Hematopoietic multipotent progenitor cell (in vitro differentiated cells): ENCODE measurements at regions not wholly inside any gene's neighbourhood (a gene's known extent, or its start where the extent isn't known, plus 50 kb on each side); places are given as distances from the start of the nearest gene placed in this dataset.

Source experiments
- DNase-seq, 3 donors: peaks; one replicate each; pipeline ENCODE4 v3.0.0-alpha.2; 2011 to 2015; ENCODE audit warnings: low read depth in 2 of 3, low spot score in 2 of 3

DNA sequence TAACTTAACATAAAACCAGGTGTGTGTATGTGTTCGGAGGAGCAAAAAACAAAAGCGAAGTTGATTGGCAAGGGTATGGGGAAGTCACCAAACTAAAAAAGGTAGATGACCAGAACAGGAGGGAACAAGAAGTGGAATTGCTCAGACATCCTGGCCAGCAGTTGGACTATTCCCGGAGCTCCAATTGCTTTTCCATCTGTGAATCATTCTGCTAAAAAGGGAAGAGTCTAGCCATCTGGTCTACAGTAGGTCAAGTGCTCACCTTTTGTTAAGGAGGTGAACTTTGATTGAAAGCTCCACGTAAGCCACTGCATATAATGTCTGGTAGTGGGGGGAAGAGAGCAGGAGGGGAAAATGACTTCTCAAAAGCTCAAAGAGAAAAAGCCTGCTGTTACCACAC lies 50.0 kb upstream of the BET1 start:
- no peak for DNase-seq

DNA sequence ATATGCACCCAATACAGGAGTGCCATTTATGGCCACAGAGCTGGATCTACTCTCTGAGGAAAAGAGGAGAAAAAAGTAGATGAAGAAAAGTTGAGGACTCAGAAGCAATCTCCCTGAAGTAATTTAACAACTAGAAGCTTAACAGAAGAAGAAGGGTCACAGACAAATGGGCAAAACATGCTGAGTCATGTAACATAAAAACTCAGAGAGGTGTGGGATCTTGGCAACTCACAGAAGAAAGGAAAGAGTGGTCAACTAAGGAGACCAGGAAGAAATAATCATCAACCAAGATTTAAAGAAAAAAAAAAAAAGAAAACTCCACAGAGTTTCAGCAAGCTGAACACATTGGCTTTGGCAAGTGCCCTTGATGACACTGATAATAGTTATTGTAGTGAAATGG lies 51.8 kb upstream of the BET1 start:
- DNase-seq, result no peak

DNA sequence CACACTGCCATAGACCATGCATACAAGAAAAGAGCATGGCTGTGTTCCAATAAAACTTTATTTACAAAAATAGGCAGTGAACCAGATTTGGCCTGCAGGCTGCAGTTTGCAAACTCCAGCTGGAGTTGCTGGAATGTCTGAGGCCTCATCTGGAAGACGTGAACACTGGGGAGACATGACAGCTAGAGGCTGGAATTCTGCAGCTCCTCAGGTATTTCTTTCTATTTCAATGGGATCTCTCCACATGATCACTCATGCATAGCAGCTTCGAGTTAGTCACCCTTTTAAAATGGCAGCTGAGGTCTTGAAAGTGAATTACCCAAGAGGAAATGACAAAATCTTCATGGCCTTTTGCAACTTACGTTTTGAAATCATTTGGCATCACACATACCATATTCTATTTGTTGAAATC lies 52.6 kb upstream of the BET1 start:
- DNase-seq, result no peak

DNA sequence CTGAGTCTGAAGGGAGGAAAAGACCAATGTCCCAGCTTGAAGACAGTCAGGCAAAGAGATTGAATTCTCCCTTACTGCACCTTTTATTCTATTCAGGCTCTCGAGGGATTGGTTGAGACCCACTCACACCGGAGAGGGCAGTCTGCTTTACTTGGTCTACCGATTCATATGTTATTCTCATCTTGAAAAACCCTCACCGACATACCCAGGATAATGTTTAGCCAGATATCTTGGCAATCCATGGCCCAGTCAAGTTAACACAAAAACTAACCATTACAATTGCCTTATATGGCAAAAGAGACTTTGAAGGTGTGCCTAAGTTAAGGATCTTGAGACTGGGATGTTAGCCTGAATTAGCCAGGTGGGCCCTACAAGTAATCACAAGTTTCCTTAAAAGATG lies 53.8 kb upstream of the BET1 start:
- DNase-seq, result no peak

DNA sequence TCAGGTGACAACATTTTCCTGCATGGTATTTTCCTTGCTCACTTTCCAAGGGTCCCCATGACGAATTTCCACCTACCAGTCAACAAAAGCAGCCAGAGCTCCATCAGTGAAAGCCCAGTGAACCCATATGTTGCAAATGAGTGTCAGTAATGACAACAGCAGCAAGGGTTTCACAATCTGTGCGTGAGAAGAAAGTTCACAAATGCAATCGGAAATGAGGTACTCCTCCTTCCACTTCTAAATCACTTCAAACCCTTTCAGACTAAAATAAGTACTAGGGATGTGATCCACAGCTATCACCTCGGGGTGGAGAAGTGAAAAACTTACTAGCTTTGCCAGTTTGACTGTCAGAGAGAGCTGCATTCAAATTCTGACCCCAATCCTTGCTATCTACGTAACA lies 55.6 kb upstream of the BET1 start:
- DNase-seq, result no peak

DNA sequence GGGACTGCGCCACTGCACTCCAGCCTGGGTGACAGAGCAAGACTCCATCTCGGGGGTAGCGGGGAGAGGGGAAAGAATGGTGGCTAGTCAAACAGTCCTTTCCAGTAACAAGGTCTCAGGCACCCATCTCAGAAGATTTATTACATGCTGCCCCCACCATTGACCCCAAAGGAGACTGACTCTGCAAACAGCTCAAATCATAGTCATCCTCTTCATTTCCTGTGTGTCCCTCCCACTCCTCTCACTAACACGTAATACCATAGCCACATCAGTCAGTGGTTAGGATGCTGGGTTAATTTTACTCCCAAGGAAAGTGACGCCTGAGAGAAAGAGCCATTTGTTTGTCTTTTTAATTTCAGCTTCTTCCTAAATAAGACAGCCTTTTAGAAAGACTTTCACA lies 56.6 kb upstream of the BET1 start:
- no peak for DNase-seq

DNA sequence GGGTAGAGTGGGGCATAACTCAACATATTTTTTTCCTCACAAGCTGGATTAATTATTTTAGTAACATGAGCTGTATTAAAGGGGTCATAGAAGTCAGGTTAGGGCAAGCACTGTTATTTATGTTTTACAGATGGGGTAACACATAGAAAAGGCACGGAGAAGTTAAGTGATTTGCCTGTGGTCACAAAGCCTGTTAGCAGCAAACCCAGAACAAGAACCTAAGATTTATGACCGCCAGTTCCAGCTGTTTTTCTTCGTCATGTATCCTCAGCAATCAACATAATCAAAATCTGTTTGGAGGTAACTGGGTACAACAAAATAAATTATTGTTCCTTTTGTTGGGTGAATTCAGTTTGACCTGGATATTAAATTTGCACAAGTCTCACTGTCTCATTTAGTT lies 57.2 kb upstream of the BET1 start:
- DNase-seq, result no peak

DNA sequence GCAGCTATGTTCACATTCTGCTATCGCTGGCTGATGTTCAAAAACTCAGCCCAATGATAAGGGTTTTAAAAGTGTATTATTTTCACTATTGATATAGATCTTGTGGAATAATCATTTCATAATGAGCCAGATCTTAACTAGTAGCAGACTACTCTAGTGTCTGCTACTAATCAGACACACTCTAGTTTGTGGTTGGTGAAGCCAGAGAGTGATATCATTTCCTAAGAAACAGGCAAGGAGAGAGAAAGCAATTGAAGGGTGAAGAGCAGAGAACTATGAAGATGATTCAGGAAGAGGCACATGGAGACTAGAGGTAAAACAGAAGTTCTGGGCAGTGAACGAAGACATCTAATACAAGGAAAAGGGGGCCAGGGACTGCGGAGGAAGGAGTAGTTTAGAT lies 58.2 kb upstream of the BET1 start:
- no peak for DNase-seq

DNA sequence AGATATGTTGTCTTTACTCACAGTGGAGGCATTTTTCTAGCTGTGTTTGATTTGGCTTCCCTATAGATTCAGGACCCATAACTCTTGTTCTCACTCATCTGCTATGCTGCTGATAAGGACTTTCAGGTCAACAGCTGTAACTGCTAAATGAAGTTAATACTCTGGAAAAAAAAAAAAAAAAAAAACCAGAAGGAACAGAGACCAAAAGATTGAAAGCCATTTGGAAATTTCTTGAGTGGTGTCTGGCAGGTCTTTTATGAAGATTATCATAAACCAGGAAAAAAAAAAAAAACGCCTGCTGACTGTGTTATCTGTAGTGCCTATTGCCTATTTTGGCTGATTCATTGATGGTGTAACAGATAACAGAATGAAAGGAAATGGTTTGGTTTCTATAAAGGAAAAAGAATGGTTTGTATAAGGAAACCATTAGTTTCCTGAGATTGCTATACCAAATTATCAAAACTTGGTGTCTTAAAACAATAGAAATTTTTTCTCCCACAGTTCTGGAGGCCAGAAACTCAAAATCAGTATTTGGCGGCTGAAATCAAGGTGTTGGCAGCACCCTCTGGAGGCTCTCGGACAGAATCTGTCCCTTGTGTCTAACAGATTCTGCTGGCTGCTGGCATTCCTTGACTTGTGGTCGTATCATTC lies 60.5 kb upstream of the BET1 start:
- DNase-seq, result peak in 2 of 3 donors; percentile 36 to 52

DNA sequence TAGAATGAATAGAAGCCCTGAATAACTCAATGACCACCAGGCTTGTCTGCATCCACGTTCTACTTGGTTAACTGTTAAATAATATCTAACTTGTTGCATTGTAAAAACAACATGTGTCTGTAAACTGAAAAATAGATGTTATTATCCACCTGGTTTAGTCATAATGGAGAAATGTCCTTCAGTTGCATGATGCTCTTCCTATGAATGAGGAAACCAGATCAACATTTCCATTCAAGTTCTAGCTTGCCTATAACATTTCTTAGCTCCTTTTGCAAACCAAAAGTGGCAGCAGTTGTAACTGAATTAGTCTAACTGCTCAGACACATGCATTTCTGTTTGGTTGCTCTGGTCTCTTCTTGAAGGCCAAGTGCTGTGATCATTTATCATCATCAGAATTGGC lies 62.9 kb upstream of the BET1 start:
- DNase-seq, result no peak

DNA sequence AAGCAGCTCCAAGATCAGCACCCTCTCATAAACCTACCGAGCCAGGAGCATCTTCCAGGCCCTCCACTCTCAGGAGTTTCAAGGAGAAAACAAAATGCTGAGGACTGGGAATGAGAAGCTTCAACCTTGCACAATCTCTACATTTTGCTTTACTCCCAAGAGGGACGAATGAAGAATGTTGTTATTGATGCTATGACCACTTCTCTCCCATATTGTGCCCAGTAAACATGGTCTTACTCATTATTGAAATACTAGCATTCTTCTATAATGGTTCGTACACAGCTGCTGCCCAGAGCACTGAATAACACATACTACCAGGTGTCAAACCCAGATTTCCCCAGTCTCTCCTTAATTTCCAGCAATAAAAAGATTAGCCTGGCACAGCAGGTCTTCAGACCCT lies 63.4 kb upstream of the BET1 start:
- DNase-seq, result no peak

DNA sequence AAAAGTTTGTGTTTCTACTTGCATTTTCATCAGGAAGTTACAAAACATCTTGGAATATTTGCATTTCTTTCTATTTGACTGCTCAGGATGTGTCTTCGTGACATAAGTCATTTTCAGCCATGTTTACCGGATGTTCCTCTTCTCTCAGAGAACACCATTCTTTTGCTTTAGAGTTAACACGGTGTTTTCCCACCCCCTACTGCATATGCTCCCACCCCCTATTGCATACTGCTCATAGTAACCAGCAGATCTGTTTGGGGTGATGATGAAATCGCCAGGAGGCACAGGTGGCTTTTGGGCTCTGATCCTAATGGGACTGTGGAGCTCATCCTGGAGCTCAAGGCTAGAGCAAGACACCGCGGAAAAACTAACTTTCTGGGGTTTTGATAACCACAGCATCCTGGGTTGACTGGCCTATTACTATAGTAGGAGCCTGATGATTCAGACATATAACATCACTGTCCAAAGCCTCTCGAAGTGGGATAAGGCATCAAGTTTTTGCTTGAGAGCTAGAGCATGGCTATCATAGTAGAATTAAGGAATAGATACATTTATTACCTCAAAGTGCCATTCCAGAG lies 65.1 kb upstream of the BET1 start:
- no peak for DNase-seq

DNA sequence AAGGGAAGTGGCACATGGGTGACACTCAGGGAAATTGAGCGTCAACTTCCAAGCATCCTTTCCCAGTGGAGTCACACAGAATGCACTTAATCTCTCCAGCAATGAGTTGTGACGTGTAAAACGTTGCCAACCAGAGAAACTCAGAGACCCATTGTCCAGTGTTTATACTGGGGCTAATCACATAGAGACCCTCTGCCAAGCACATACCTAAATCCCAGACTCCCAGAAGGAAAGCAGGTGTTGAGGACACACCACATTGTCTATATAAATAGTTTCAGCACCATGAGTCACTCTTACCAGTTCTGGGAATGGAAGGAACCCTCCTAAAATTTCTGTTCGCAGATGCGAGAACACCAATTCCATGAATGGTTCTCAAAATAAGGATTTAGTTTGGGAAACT lies 76.4 kb upstream of the BET1 start:
- DNase-seq, result no peak

DNA sequence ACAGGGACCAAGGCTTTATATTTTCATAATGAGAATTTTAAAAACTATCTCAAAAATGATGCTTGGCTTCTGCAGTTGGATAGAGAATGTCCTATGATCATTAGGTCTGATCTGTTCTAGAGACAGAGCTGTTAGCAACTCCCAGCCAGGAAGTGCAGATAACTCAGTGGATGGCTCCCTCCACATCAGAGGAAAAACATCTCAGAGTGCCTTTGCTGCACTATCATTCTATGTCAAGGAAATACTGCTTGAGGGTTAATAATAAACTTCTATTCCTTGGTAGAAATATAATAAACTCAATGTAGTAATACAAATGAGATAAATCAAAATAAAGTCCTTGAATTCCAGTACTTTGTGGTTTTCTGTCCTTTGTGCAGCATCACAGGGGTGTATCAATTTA lies 78.0 kb upstream of the BET1 start:
- no peak for DNase-seq

DNA sequence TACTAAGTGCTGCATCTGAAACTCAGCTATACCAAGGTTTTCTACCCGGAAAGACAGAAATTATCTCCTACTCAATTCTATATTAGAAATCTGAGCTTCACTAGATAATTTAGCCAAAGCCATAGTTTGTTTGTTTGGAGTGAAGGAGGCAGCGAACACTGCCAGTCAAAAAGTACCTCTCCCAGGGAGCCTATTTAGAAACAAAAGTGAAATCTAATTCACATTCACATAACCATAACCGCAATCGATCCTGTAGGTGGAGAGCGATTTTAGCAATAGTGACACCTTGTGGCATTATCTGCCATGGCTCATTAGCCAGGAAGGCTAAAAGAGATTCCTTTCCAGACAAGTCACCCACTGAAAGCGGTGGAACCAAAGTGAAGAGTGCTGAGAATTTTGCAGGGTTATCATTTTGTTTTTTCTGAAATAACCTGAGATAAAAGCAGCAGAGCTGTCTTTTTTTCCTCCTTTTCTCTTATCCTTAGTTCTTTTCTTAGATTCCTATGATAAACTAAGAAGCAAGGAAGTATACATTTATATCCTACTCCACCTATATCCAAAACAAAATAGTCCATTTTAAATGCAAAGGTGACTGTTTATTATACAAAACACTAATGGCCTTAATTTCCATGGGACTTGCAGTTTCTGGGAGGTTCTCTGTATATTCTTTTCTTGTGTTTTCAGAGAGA lies 83.7 kb upstream of the BET1 start:
- DNase-seq, result peak; percentile 7 to 43 (median 39)

DNA sequence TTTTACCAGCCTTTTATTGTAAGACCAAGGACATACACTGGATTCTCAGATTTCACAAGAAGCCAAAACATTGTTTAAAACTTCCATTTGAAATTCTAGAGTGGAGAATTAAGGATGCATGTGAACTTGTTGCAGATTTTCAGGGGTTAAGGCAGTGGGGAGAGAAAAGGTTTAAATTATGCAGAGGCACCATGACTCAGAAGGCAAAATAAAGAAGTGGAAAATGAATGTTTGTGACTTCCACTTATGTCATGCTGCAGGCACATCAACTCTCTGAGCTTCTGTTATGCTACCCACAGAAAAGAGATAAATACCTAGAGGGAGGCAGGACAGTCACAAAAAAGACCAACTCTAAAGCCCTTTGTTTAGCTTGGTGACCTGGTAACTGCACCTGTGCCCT lies 84.4 kb upstream of the BET1 start:
- peak in 2 of 3 donors; percentile 13 to 47 for DNase-seq

DNA sequence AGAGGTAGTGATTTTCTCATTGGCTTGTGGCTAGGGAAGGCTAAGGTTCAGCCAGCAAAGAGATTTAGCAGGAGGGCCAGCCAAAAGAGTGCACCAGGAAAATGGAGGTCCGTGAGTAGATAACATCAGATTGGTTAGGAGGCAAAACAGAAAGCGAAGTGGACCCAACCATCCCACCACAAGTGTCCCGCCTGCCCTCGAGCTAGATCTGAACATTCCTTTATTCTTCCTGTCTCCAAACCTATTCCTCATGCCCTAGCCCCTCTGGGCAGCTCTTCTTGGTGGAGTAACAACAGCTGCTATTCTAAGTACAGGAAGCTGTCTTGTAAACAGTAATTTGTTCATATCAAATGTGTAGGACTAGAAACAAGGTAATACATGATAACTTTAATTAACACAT lies 85.7 kb upstream of the BET1 start:
- DNase-seq, result no peak

DNA sequence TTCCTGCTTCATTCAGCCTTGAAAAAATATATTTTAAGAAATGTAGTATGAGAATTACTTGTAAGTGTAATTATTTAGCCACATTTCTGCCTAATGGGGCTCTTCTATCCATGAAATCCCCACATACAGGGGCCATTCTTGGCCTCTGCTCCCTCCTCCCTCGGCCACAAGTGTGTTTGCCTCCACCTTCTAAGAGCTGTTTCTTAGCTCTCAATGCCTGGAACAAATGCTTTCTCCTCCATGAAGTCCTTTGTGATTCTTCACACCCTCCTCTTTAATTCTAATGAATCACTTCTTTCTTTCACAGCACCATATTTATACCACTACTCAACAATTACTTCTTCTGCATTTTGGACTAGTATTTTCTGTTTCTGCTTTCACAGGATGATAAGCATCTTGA lies 88.8 kb upstream of the BET1 start:
- no peak for DNase-seq

DNA sequence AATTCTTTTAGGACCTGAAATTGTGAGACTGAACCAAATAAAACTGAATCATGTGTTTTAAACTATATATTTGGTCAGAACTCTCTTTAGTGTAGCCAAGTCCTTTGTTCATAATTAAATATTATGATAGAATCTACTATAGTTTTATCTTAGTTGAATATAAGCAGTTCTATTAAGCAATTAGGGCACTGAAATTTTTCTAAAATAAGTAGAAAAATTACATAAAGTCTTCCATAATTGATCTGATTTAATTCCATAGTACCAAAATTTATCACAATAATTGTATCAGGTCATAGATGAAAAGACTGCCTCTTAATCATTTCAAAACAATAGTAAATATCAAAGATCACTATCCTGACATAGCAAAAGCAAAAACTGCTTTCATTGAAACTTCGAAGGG lies 90.1 kb upstream of the BET1 start:
- no peak for DNase-seq

DNA sequence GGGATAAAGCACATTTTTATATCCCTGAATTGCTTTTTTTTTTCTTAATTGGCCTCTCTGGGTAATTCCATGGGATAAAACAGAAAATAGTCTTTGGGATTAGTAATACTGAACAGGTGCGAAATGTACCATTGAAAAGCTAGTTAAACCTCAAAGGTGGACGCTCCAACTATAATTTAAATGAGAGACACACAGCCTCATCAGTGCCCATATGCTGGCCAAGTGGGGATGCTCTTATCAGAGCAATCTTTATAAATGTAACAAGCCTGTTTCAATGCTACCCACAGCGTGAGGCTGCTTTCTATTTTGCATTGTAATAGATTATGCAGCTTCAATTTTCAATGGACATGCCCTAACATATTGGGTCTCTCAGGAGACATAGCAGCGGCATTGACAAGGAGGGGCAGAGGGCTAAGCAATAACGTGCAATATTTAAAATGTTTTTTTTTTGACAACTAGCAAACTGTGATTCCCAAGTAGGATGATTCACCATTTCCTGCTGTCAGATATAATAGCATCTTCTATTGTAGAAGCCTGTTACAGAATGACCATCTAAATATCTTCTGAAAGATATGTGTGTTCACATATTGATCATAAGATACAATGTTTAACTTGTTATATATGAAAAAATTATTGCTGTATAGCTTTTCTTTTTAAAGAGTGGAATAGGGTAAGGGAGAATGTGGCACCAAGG lies 91.3 kb upstream of the BET1 start:
- no peak for DNase-seq

DNA sequence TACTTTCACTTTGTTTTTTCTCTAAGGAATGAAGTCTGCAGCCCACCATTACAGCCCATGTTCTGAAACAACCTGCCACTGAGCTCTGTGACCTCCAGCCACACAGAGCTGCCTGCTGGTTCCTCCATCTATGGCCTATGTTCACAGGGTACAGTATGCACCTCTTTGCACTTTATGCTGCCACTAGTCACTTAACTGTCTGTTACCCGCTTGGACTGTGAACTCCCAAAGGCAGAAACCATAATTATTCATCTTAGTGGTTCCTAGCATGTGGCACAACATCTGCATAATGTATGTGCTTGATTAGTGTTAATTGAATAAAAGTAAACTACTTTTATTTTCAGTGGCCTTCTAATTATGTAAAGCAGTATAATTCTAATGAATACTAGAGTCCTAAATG lies 95.5 kb upstream of the BET1 start:
- no peak for DNase-seq
